Endothelial cell of umbilical vein (primary cell): ENCODE measurements at regions not wholly inside any gene's neighbourhood (a gene's known extent, or its start where the extent isn't known, plus 50 kb on each side); places are given as distances from the start of the nearest gene placed in this dataset.

Experiments
- BruUV-seq: library from RNA; stranded (reverse); fragments of 400-500 nt; replicated peaks from 2 replicates; lab custom pipeline; 2021; lab: Mats Ljungman, UMichigan
- CTCF ChIA-PET: fragments of 300-600, 350-600 bp; sonication (Branson Sonifier 250); formaldehyde crosslinking; loops from one replicate; lab custom pipeline; 2021; ENCODE audit warnings: antibody characterized with exemption, inconsistent platforms; lab: Charles Lee
- POLR2A ChIA-PET: fragments of 300-600, 350-600 bp; sonication (Branson Sonifier 250); formaldehyde crosslinking; loops from one replicate; lab custom pipeline; 2021; ENCODE audit warnings: antibody characterized with exemption, inconsistent platforms; lab: Charles Lee
- DNase-seq: peaks from one replicate; pipeline ENCODE4 v3.0.0-alpha.2; 2011; ENCODE audit warnings: low read depth, low spot score
- FAIRE-seq: peaks from 2 replicates; lab custom pipeline; 2011; peaks lifted over from hg19 to GRCh38; lab: Jason Lieb, UNC
- H2AFZ ChIP-seq: 2 replicates; pipeline ENCODE4 v1.6.0; 2012; ENCODE audit warnings: low read depth, low read length, control low read depth, inconsistent platforms
- H3K27ac ChIP-seq: 2 replicates; pipeline ENCODE4 v1.5.1; 2011; ENCODE audit warnings: low read depth, mild to moderate bottlenecking, control low read depth, low read length, moderate library complexity; ENCODE audit not compliant: insufficient read depth
- H3K27me3 ChIP-seq, 2 experiments: 2 replicates each; pipeline versions ENCODE4 v1.6.0 to v1.6.1; 2011; ENCODE audit warnings: low read length in 2 of 2, mixed read lengths in 1 of 2; ENCODE audit not compliant: control insufficient read depth in 2 of 2, insufficient read depth in 2 of 2
- H3K36me3 ChIP-seq, 2 experiments: 2 replicates in 1 of 2; 3 replicates in 1 of 2; pipeline ENCODE4 v1.5.1; 2011; ENCODE audit warnings: low read length in 2 of 2, mild to moderate bottlenecking in 1 of 2, moderate library complexity in 1 of 2; ENCODE audit not compliant: control insufficient read depth in 2 of 2, insufficient read depth in 2 of 2; ENCODE audit errors: extremely low read depth in 1 of 2
- H3K4me1 ChIP-seq: 3 replicates; pipeline ENCODE4 v1.5.1; 2011; ENCODE audit warnings: mild to moderate bottlenecking, low read length; ENCODE audit not compliant: control insufficient read depth, insufficient read depth; ENCODE audit errors: extremely low read depth
- H3K4me2 ChIP-seq: 2 replicates; pipeline ENCODE4 v1.6.1; 2011; ENCODE audit warnings: low read length, control low read depth, mixed read lengths; ENCODE audit not compliant: insufficient read depth
- H3K4me3 ChIP-seq, 3 experiments: fragments of 200-600 bp in 1 of 3; sonication (generic), shearing (Covaris generic) in 1 of 3; replicated peaks in 1 of 3; 2 replicates each; pipeline ENCODE4 v1.5.1; 2011 to 2016; ENCODE audit warnings: control low read depth in 3 of 3, low read length in 3 of 3, mild to moderate bottlenecking in 2 of 3, inconsistent platforms in 1 of 3, low read depth in 1 of 3, moderate library complexity in 1 of 3; ENCODE audit not compliant: insufficient read depth in 1 of 3
- H3K79me2 ChIP-seq: 2 replicates; pipeline ENCODE4 v1.6.0; 2012; ENCODE audit warnings: low read length, inconsistent platforms; ENCODE audit not compliant: control insufficient read depth, insufficient read depth
- H3K9ac ChIP-seq: replicated peaks from 2 replicates; pipeline ENCODE3; 2011; ENCODE audit warnings: low read length, control low read depth; ENCODE audit not compliant: insufficient read depth; ENCODE audit errors: extremely low read depth
- H3K9me1 ChIP-seq: replicated peaks from 3 replicates; pipeline ENCODE4 v1.6.0; 2011; ENCODE audit warnings: mild to moderate bottlenecking, low read length; ENCODE audit not compliant: control insufficient read depth, insufficient read depth; ENCODE audit errors: extremely low read depth
- H3K9me3 ChIP-seq: replicated peaks from 2 replicates; pipeline ENCODE4 v1.5.1; 2012; ENCODE audit warnings: low read length, inconsistent platforms; ENCODE audit not compliant: control insufficient read depth, insufficient read depth
- H4K20me1 ChIP-seq: replicated peaks from 2 replicates; pipeline ENCODE3; 2011; ENCODE audit warnings: mild to moderate bottlenecking, low read length; ENCODE audit not compliant: control insufficient read depth, insufficient read depth; ENCODE audit errors: extremely low read depth
- EZH2 ChIP-seq: IDR thresholded peaks from 2 replicates; pipeline ENCODE4 v1.6.1; 2012; ENCODE audit warnings: borderline replicate concordance, low read depth, mild to moderate bottlenecking, moderate library complexity, low read length, inconsistent platforms; ENCODE audit not compliant: severe bottlenecking
- FOS ChIP-seq: IDR thresholded peaks from 2 replicates; pipeline ENCODE4 v1.6.1; 2011; ENCODE audit warnings: mild to moderate bottlenecking, low read length, moderate library complexity, borderline replicate concordance; ENCODE audit not compliant: insufficient read depth
- GATA2 ChIP-seq: IDR thresholded peaks from 2 replicates; pipeline ENCODE4 v1.7.0; 2011; ENCODE audit warnings: low read depth, mild to moderate bottlenecking, moderate library complexity, mixed read lengths, low read length; ENCODE audit not compliant: insufficient read length, insufficient read depth
- JUN ChIP-seq: IDR thresholded peaks from 2 replicates; pipeline ENCODE4 v1.6.1; 2011; ENCODE audit warnings: borderline replicate concordance, low read depth; ENCODE audit not compliant: insufficient read length, insufficient read depth
- MYC ChIP-seq: IDR thresholded peaks from one replicate; pipeline ENCODE4 v1.6.1; 2011; ENCODE audit warnings: mild to moderate bottlenecking, low read depth, low read length
- POLR2A ChIP-seq: IDR thresholded peaks from 2 replicates; pipeline ENCODE4 v1.6.1; 2012; ENCODE audit warnings: low read depth, mild to moderate bottlenecking, control low read depth, low read length
- POLR2AphosphoS5 ChIP-seq: IDR thresholded peaks from 2 replicates; pipeline ENCODE4 v1.6.1; 2012; ENCODE audit warnings: low read depth, mild to moderate bottlenecking, control low read depth, low read length, moderate library complexity; ENCODE audit not compliant: insufficient read depth
- dilution Hi-C: fragments of 300-500 bp; cut with MboI; formaldehyde crosslinking; loops from one replicate; pipeline ENCODE4 v1.15.0; 2019; ENCODE audit warnings: low sequenced_read_pairs; ENCODE audit not compliant: extremely low pct_ligation_motif_present
- intact Hi-C: fragments of 100-400 bp; cut with micrococcal nuclease; formaldehyde crosslinking; loops from one replicate; pipeline ENCODE4 v1.10.0; 2022
- TF ChIP-seq, protein P1 (sequence below), 2 donors: IDR thresholded peaks; 1 replicate in 1 of 2; 2 replicates in 1 of 2; pipeline ENCODE4 v1.5.1; 2011; ENCODE audit warnings: low read length in 2 of 2, mild to moderate bottlenecking in 2 of 2, moderate library complexity in 2 of 2, control low read depth in 1 of 2, inconsistent platforms in 1 of 2, low read depth in 1 of 2; ENCODE audit not compliant: insufficient read depth in 1 of 2; ENCODE audit errors: extremely low read depth in 1 of 2
- TF ChIP-seq, protein P2 (sequence below): IDR thresholded peaks from 2 replicates; pipeline ENCODE4 v1.6.1; 2011; ENCODE audit not compliant: insufficient read depth, insufficient read length

- BruUV-seq: no TSS peak
- TF ChIP-seq FOS (no peak), GATA2 (no peak), JUN (no peak), POLR2AphosphoS5 (no peak), POLR2A (no peak), EZH2 (no peak), MYC (no peak)
- TF ChIP-seq, protein P1, sequence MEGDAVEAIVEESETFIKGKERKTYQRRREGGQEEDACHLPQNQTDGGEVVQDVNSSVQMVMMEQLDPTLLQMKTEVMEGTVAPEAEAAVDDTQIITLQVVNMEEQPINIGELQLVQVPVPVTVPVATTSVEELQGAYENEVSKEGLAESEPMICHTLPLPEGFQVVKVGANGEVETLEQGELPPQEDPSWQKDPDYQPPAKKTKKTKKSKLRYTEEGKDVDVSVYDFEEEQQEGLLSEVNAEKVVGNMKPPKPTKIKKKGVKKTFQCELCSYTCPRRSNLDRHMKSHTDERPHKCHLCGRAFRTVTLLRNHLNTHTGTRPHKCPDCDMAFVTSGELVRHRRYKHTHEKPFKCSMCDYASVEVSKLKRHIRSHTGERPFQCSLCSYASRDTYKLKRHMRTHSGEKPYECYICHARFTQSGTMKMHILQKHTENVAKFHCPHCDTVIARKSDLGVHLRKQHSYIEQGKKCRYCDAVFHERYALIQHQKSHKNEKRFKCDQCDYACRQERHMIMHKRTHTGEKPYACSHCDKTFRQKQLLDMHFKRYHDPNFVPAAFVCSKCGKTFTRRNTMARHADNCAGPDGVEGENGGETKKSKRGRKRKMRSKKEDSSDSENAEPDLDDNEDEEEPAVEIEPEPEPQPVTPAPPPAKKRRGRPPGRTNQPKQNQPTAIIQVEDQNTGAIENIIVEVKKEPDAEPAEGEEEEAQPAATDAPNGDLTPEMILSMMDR (IDR thresholded peaks at IDR 0.05; ENCODE audit: extremely low read depth in 1 of 2, insufficient read depth in 1 of 2, low read depth in 1 of 2, low read length in 2 of 2): no peak
- TF ChIP-seq, protein P2, sequence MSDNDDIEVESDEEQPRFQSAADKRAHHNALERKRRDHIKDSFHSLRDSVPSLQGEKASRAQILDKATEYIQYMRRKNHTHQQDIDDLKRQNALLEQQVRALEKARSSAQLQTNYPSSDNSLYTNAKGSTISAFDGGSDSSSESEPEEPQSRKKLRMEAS: no peak
- H3K9me1 ChIP-seq: no peaks in the 10 kb centered on the region
- no peak overlapping the region for H3K27ac ChIP-seq
- DNase-seq (peak; percentile 80), FAIRE-seq (no peak)
- ChIA-PET CTCF (interaction anchor here (1.0 kb wide), 1 partner anchor 92 kb away, joined by 3 read pairs; no protein-coding TSS in a partner anchor), POLR2A (no interaction called here)
- H3K4me3 ChIP-seq: no peak overlapping the region
- H3K4me2 ChIP-seq: no peak overlapping the region
- no peak overlapping the region for H2AFZ ChIP-seq
- no peaks in the 10 kb centered on the region for H4K20me1 ChIP-seq
- dilution Hi-C loops (no loop called here), intact Hi-C loops (no loop called here)
- H3K9me3 ChIP-seq: no peaks in the 10 kb centered on the region
- H3K9ac ChIP-seq: no peak overlapping the region
- H3K36me3 ChIP-seq: no peaks in the 10 kb centered on the region
- peaks cover 10% of the 10 kb centered on the region for H3K4me1 ChIP-seq
- H3K27me3 ChIP-seq: no peaks in the 10 kb centered on the region
- H3K79me2 ChIP-seq: no peaks in the 10 kb centered on the region
These were observed 249.6 kb upstream of the COL8A1 start for GRCh38 chr3:99388780-99389179.
